ENCODE measurements at regions not wholly inside any gene's neighbourhood (a gene's known extent, or its start where the extent isn't known, plus 50 kb on each side); places are given as distances from the start of the nearest gene placed in this dataset.

DNA sequence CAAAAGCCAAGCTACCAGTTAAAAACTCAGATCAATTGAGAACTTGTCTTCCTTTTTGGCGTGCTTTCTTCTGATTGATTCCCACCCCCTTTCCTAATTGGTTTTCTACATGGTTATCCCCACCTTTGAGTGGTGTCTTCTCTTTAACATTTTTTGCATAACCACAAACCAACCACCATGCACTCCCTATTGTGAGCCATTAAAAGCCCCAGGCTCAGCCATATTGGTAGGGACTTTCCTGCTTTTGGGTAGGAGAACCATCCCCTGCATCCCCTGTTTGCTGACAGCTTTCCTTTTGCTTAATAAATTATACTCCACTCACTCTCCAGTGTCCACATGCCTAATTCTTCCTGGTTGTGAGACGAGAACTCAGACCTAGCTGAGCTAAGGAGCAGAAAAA, 1651.4 kb upstream of the IGFBP7 start:
- Histone ChIP-seq H3K4ac (ENCODE audit: low read depth, low read length) (no peak overlapping the region), H3K18ac (ENCODE audit: insufficient read length, low read depth, low read length) (no peak overlapping the region), H3T11ph (ENCODE audit: low read length) (no peak overlapping the region), H3K79me2 (ENCODE audit: insufficient read depth, low read length) (no peaks in the 10 kb centered on the region), H2AK5ac (ENCODE audit: insufficient read length, low read length) (no peak overlapping the region), H3K23me2 (ENCODE audit: insufficient read length, low read depth, low read length, poor library complexity, severe bottlenecking) (no peaks in the 10 kb centered on the region), H4K8ac (replicated peaks; ENCODE audit: insufficient read length, low read depth, low read length) (no peak overlapping the region), H3K4me1 (ENCODE audit: insufficient read depth, low read length) (no peaks in the 10 kb centered on the region; the same call in 1 of the 2 replicates), H4K20me1 (ENCODE audit: control insufficient read depth, insufficient read depth, insufficient read length) (no peaks in the 10 kb centered on the region), H2BK120ac (ENCODE audit: low read depth, low read length, poor library complexity, severe bottlenecking) (no peak overlapping the region), H2AFZ (ENCODE audit: low read length) (no peak overlapping the region), H3K79me1 (ENCODE audit: insufficient read depth, low read depth, low read length, poor library complexity, severe bottlenecking) (no peaks in the 10 kb centered on the region), H2BK12ac (ENCODE audit: insufficient read length, low read depth, low read length) (no peak overlapping the region), H3K9me3 (ENCODE audit: control insufficient read depth, low read depth, low read length) (no peaks in the 10 kb centered on the region), H3K4me2 (ENCODE audit: insufficient read depth, insufficient read length, low read length) (no peak overlapping the region), H3K14ac (ENCODE audit: insufficient read depth, low read length) (no peak overlapping the region), H3K9ac (ENCODE audit: extremely low read depth, insufficient read length, low read length) (no peak overlapping the region), H2BK5ac (ENCODE audit: insufficient read length, low read length) (no peak overlapping the region), H4K5ac (ENCODE audit: insufficient read length, low read depth, low read length) (no peak overlapping the region), H4K91ac (ENCODE audit: insufficient read length, low read depth, low read length) (no peak overlapping the region), H2BK15ac (ENCODE audit: low read depth, low read length) (no peak overlapping the region), H3K56ac (ENCODE audit: insufficient read length, low read depth, low read length) (no peak overlapping the region), H3K23ac (ENCODE audit: insufficient read length, low read depth, low read length) (no peak overlapping the region), H3K27me3 (ENCODE audit: insufficient read depth, low read length) (no peaks in the 10 kb centered on the region), H2BK20ac (ENCODE audit: low read depth, low read length, poor library complexity, severe bottlenecking) (no peak overlapping the region), H3K27ac (ENCODE audit: insufficient read length, low read depth, low read length) (no peak overlapping the region)
- peak overlapping the region in 1 of 3 experiments; percentile 83; a peak in 1 of 7 replicates for H3K27ac Mint-ChIP-seq
- TF ChIP-seq, protein P1, sequence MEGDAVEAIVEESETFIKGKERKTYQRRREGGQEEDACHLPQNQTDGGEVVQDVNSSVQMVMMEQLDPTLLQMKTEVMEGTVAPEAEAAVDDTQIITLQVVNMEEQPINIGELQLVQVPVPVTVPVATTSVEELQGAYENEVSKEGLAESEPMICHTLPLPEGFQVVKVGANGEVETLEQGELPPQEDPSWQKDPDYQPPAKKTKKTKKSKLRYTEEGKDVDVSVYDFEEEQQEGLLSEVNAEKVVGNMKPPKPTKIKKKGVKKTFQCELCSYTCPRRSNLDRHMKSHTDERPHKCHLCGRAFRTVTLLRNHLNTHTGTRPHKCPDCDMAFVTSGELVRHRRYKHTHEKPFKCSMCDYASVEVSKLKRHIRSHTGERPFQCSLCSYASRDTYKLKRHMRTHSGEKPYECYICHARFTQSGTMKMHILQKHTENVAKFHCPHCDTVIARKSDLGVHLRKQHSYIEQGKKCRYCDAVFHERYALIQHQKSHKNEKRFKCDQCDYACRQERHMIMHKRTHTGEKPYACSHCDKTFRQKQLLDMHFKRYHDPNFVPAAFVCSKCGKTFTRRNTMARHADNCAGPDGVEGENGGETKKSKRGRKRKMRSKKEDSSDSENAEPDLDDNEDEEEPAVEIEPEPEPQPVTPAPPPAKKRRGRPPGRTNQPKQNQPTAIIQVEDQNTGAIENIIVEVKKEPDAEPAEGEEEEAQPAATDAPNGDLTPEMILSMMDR (conservative IDR thresholded peaks at IDR 0.05): no peak
- H3K36me3 Mint-ChIP-seq (ENCODE audit: insufficient read depth in 1 of 3, low read depth in 3 of 3): no peaks in the 10 kb centered on the region
- no CpG with 5 or more reads among the region's 2 CpGs for WGBS (ENCODE audit: extremely low coverage, insufficient read length, low lambda C conversion rate)
- no peak for DNase-seq
- no peaks in the 10 kb centered on the region for H3K9me3 Mint-ChIP-seq
- peaks cover 5 to 6% of the 10 kb centered on the region in 2 experiments; a peak in 3 of 4 replicates for H3K4me1 Mint-ChIP-seq
- no peak overlapping the region for H3K4me3 Mint-ChIP-seq
- H3K27me3 Mint-ChIP-seq (ENCODE audit: low read depth): no peaks in the 10 kb centered on the region
